A673 (cell line): ENCODE measurements at regions not wholly inside any gene's neighbourhood (a gene's known extent, or its start where the extent isn't known, plus 50 kb on each side); places are given as distances from the start of the nearest gene placed in this dataset.

Source experiments
- BruUV-seq: library from RNA; stranded (reverse); fragments of 400-500 nt; replicated peaks from 2 replicates; lab custom pipeline; 2021; lab: Mats Ljungman, UMichigan
- CTCF ChIA-PET: fragments of 300-600 bp; sonication (Branson Sonifier 250); formaldehyde crosslinking; loops from one replicate; lab custom pipeline; 2022; ENCODE audit warnings: antibody characterized with exemption; lab: Charles Lee
- POLR2A ChIA-PET: fragments of 300-600 bp; sonication (Branson Sonifier 250); formaldehyde crosslinking; loops from one replicate; lab custom pipeline; 2022; ENCODE audit warnings: antibody characterized with exemption; ENCODE audit not compliant: low non-redundant PET; lab: Charles Lee
- DNase-seq: peaks from one replicate; pipeline ENCODE4 v3.0.0-alpha.2; 2015; ENCODE audit warnings: low spot score
- H3K27ac ChIP-seq: fragments of 200-600 bp; sonication (generic); 2 replicates; pipeline ENCODE4 v1.5.1; 2016; ENCODE audit warnings: mixed run types, low read depth, mild to moderate bottlenecking, mixed read lengths, antibody characterized with exemption, low read length; ENCODE audit not compliant: poor library complexity, severe bottlenecking
- H3K27me3 ChIP-seq: fragments of 200-600 bp; sonication (generic); replicated peaks from 2 replicates; pipeline ENCODE4 v1.6.1; 2017; ENCODE audit warnings: mixed run types, low read depth, mild to moderate bottlenecking, mixed read lengths, antibody characterized with exemption, low read length; ENCODE audit not compliant: insufficient read depth, poor library complexity
- H3K36me3 ChIP-seq: fragments of 200-600 bp; sonication (generic); 2 replicates; pipeline ENCODE4 v1.6.1; 2016; ENCODE audit warnings: mixed run types, mild to moderate bottlenecking, mixed read lengths, antibody characterized with exemption, low read length; ENCODE audit not compliant: insufficient read depth, poor library complexity, severe bottlenecking
- H3K4me1 ChIP-seq: fragments of 200-600 bp; sonication (generic); 2 replicates; pipeline ENCODE4 v1.6.1; 2017; ENCODE audit warnings: mixed run types, mild to moderate bottlenecking, mixed read lengths, antibody characterized with exemption, low read length; ENCODE audit not compliant: insufficient read depth, poor library complexity, severe bottlenecking
- H3K4me3 ChIP-seq: fragments of 200-600 bp; sonication (generic); 2 replicates; pipeline ENCODE4 v1.5.1; 2016; ENCODE audit warnings: low read depth, mixed run types, mild to moderate bottlenecking, mixed read lengths, low read length; ENCODE audit not compliant: poor library complexity, severe bottlenecking
- H3K9me3 ChIP-seq: fragments of 200-600 bp; sonication (generic); 2 replicates; pipeline ENCODE4 v1.6.1; 2016; ENCODE audit warnings: mixed run types, low read depth, mild to moderate bottlenecking, mixed read lengths, antibody characterized with exemption, low read length; ENCODE audit not compliant: poor library complexity, severe bottlenecking
- EZH2 ChIP-seq: fragments of 200-600 bp; sonication (generic); IDR thresholded peaks from 2 replicates; pipeline ENCODE4 v1.6.1; 2017; ENCODE audit warnings: borderline replicate concordance, low read depth, mild to moderate bottlenecking, mixed read lengths, antibody characterized with exemption, low read length; ENCODE audit not compliant: poor library complexity, severe bottlenecking
- intact Hi-C: fragments of 100-400 bp; cut with micrococcal nuclease; formaldehyde crosslinking; loops from one replicate; pipeline ENCODE4 v1.10.0; 2022; ENCODE audit not compliant: unreplicated experiment
- TF ChIP-seq, protein P1 (sequence below): fragments of 300-800, 200-600 bp; sonication (generic); conservative IDR thresholded peaks from 2 replicates; pipeline ENCODE4 v1.5.1; 2017; ENCODE audit warnings: low read depth, mild to moderate bottlenecking, antibody characterized with exemption, low read length, moderate library complexity, mixed read lengths

DNA sequence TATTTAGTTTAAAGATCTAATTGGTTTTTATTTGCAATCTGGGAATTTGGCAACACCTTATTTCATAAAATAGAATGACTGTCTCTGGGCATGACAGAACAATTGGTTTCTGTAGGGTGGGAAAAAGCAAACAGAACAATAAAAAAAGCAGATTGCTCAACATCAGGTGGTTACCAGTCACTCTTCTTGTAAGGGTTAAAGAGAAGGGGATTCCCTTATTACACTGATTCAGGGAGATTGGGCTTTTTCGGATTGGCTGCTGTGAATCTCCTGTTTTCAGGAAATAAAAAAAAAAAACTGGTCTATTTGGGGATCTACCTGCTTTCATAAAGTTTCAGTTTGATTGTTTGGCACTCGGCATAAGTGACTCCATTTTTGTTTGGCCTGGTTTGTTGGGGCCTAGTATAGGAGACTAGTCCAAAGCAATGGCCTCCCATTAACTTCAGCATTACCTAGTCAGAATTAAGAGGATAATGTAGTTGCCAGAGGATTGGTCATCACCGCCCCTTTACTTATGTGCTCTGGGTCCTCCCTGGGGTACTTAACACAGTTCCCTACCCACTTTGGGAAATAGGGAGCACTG lies 380.5 kb downstream of the IDS start:
- H3K9me3 ChIP-seq: no peaks in the 10 kb centered on the region
- no peaks in the 10 kb centered on the region for H3K27me3 ChIP-seq
- no peak overlapping the region for H3K4me3 ChIP-seq
- CTCF ChIA-PET: no interaction called here
- no peaks in the 10 kb centered on the region for H3K36me3 ChIP-seq
- H3K4me1 ChIP-seq: no peaks in the 10 kb centered on the region
- no peak for TF ChIP-seq EZH2
- TF ChIP-seq, protein P1, sequence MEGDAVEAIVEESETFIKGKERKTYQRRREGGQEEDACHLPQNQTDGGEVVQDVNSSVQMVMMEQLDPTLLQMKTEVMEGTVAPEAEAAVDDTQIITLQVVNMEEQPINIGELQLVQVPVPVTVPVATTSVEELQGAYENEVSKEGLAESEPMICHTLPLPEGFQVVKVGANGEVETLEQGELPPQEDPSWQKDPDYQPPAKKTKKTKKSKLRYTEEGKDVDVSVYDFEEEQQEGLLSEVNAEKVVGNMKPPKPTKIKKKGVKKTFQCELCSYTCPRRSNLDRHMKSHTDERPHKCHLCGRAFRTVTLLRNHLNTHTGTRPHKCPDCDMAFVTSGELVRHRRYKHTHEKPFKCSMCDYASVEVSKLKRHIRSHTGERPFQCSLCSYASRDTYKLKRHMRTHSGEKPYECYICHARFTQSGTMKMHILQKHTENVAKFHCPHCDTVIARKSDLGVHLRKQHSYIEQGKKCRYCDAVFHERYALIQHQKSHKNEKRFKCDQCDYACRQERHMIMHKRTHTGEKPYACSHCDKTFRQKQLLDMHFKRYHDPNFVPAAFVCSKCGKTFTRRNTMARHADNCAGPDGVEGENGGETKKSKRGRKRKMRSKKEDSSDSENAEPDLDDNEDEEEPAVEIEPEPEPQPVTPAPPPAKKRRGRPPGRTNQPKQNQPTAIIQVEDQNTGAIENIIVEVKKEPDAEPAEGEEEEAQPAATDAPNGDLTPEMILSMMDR: no peak
- BruUV-seq: no TSS peak
- H3K27ac ChIP-seq: no peak overlapping the region
- no peak for DNase-seq
- intact Hi-C loops: no loop called here
- POLR2A ChIA-PET: no interaction called here

DNA sequence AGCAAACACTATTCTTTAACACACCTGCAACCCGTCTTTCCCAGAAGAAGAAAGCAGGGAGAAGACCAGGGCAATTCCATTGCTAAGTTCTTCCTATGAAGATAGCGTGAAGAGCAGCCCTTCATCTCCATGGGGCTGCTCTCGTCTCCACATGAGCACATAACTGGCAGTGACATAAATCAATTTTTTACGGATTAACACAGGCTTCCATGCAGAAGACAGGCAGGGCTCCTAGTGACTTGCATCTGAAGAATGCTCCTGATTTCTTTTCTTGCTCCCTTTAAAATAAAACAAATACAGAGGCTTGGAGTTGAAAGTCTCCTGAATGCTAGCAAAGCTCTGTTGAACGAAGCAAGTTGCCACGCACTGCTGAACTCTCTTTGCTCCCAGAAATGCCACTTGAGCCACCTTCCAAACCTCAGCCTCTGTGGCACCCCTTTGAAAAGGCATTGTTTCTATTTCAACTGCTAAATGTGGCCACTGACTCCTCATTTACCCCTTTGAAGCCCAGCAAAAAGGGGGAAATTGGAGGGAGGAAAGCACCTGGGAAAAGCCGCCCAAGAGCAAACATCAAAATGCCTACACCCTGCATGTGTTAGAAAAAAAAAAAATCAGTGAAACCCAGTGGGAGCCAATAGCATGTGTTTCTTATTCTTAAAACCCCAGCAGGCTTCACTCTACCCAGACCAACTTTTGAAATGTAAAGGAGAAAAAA lies 383.7 kb downstream of the IDS start:
- Histone ChIP-seq H3K36me3 (no peaks in the 10 kb centered on the region), H3K4me3 (no peak overlapping the region), H3K4me1 (no peaks in the 10 kb centered on the region), H3K27me3 (no peaks in the 10 kb centered on the region), H3K9me3 (no peaks in the 10 kb centered on the region), H3K27ac (no peak overlapping the region)
- DNase-seq: no peak
- intact Hi-C loops: no loop called here
- BruUV-seq: no TSS peak
- ChIA-PET POLR2A (no interaction called here), CTCF (no interaction called here)
- no peak for TF ChIP-seq EZH2
- TF ChIP-seq, protein P1: no peak

DNA sequence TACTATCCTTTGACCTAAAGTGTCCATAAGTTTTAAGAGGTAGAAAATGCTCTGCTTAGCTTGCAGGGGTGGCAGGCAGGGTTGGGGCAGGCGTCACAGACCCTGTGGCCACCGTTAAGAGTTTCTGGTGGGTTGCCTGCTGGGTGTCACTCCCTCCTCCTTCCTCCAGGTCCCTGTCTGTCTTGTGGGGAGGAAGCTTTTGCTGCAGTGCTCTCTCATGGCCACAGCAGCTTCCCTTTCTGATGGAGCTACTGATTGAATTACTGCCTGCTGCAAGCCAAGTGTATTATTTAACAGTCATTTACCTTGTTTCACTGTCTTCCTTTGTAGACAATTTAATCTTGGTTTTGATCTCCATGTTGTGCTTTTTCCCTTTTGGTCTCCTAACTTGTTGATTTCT lies 384.6 kb downstream of the IDS start:
- DNase-seq: no peak
- ChIA-PET CTCF (interaction anchor here (0.6 kb wide), 1 partner anchor 193 kb away, joined by 5 read pairs; no protein-coding TSS in a partner anchor), POLR2A (no interaction called here)
- Histone ChIP-seq H3K36me3 (no peaks in the 10 kb centered on the region), H3K27me3 (no peaks in the 10 kb centered on the region), H3K4me1 (no peaks in the 10 kb centered on the region), H3K9me3 (no peaks in the 10 kb centered on the region), H3K4me3 (no peak overlapping the region), H3K27ac (no peak overlapping the region)
- BruUV-seq: no TSS peak
- intact Hi-C loops: no loop called here
- TF ChIP-seq, protein P1: no peak
- TF ChIP-seq EZH2: no peak
